Mesendoderm (in vitro differentiated cells): ENCODE measurements at regions not wholly inside any gene's neighbourhood (a gene's known extent, or its start where the extent isn't known, plus 50 kb on each side); places are given as distances from the start of the nearest gene placed in this dataset.

Source experiments
- DNase-seq: peaks from one replicate; pipeline ENCODE4 v3.0.0; 2013
- H2AK5ac ChIP-seq: 2 replicates; pipeline ENCODE4 v1.6.1; 2013; ENCODE audit warnings: low read length, inconsistent platforms
- H2BK120ac ChIP-seq: 2 replicates; pipeline ENCODE4 v1.6.1; 2013; ENCODE audit warnings: low read depth, mild to moderate bottlenecking, low read length, moderate library complexity, mixed read lengths
- H2BK15ac ChIP-seq: replicated peaks from 2 replicates; pipeline ENCODE4 v1.6.1; 2013; ENCODE audit warnings: low read depth, mild to moderate bottlenecking, moderate library complexity
- H2BK5ac ChIP-seq: 2 replicates; pipeline ENCODE4 v1.6.1; 2013; ENCODE audit warnings: low read length, inconsistent platforms
- H3K18ac ChIP-seq: 2 replicates; pipeline ENCODE4 v1.6.1; 2013; ENCODE audit warnings: mild to moderate bottlenecking, low read length, mixed read lengths
- H3K23ac ChIP-seq: one replicate; pipeline ENCODE4 v1.6.1; 2013; ENCODE audit warnings: low read length
- H3K27ac ChIP-seq: 2 replicates; pipeline ENCODE4 v1.5.1; 2013; ENCODE audit warnings: low read depth, mild to moderate bottlenecking, inconsistent platforms, low read length, moderate library complexity
- H3K27me3 ChIP-seq: 2 replicates; pipeline ENCODE4 v1.6.1; 2013; ENCODE audit warnings: low read length, control low read depth, mild to moderate bottlenecking, inconsistent platforms; ENCODE audit not compliant: insufficient read depth, poor library complexity
- H3K36me3 ChIP-seq: 2 replicates; pipeline ENCODE4 v1.6.1; 2013; ENCODE audit warnings: low read length, inconsistent platforms; ENCODE audit not compliant: control insufficient read depth, insufficient read depth
- H3K4ac ChIP-seq: one replicate; pipeline ENCODE4 v1.6.1; 2013; ENCODE audit warnings: low read depth, mild to moderate bottlenecking, low read length, moderate library complexity
- H3K4me1 ChIP-seq: 2 replicates; pipeline ENCODE4 v1.6.1; 2013; ENCODE audit warnings: low read depth, low read length, inconsistent platforms; ENCODE audit not compliant: control insufficient read depth
- H3K4me2 ChIP-seq: 2 replicates; pipeline ENCODE4 v1.6.1; 2013; ENCODE audit warnings: low read length
- H3K4me3 ChIP-seq: 2 replicates; pipeline ENCODE4 v1.5.1; 2013; ENCODE audit warnings: mild to moderate bottlenecking, low read length
- H3K56ac ChIP-seq: one replicate; pipeline ENCODE4 v1.6.1; 2013; ENCODE audit warnings: low read length
- H3K79me1 ChIP-seq: 2 replicates; pipeline ENCODE4 v1.6.1; 2013; ENCODE audit warnings: low read length, inconsistent platforms
- H3K79me2 ChIP-seq: 2 replicates; pipeline ENCODE4 v1.6.1; 2013; ENCODE audit warnings: mild to moderate bottlenecking, low read length; ENCODE audit not compliant: control insufficient read depth, insufficient read depth
- H3K9ac ChIP-seq: 2 replicates; pipeline ENCODE4 v1.6.1; 2013; ENCODE audit warnings: low read length, inconsistent platforms
- H4K5ac ChIP-seq: one replicate; pipeline ENCODE4 v1.6.1; 2013; ENCODE audit warnings: low read length
- H4K8ac ChIP-seq: one replicate; pipeline ENCODE4 v1.6.1; 2013; ENCODE audit warnings: low read depth, mild to moderate bottlenecking, control low read depth, low read length, moderate library complexity
- WGBS: extraction: QIAGEN DNeasy Blood & Tissue Kit; methylation state at CpG from one replicate; pipeline ENCODE4 v1.1.7; 2013; ENCODE audit warnings: low lambda C conversion rate, missing lambda C conversion rate; ENCODE audit not compliant: insufficient coverage; ENCODE audit errors: extremely low coverage; 5-methylcytosine and 5-hydroxymethylcytosine counted together

- no peak overlapping the region for H3K4ac ChIP-seq
- no peak overlapping the region for H2BK5ac ChIP-seq
- no peak overlapping the region for H3K23ac ChIP-seq
- no peak overlapping the region for H4K5ac ChIP-seq
- H3K79me1 ChIP-seq: no peaks in the 10 kb centered on the region
- no peaks in the 10 kb centered on the region for H3K79me2 ChIP-seq
- no peak overlapping the region for H3K56ac ChIP-seq
- DNase-seq: no peak
- no peak overlapping the region for H2AK5ac ChIP-seq
- no peak overlapping the region for H3K9ac ChIP-seq
- H3K36me3 ChIP-seq: no peaks in the 10 kb centered on the region
- WGBS: no CpG with 5 or more reads among the region's 2 CpGs
- H3K27ac ChIP-seq: no peak overlapping the region
- peaks cover 4% of the 10 kb centered on the region for H3K4me1 ChIP-seq
- no peak overlapping the region for H3K4me3 ChIP-seq
- no peak overlapping the region for H3K4me2 ChIP-seq
- H2BK120ac ChIP-seq: no peak overlapping the region
- no peak overlapping the region for H3K18ac ChIP-seq
- H4K8ac ChIP-seq: no peak overlapping the region
- H3K27me3 ChIP-seq: no peaks in the 10 kb centered on the region
- no peak overlapping the region for H2BK15ac ChIP-seq
Measured at GRCh38 chr1:224507771-224508523, 73.3 kb upstream of the WDR26 start.

GRCh38 chr1:224509907-224510306 lies 75.3 kb upstream of the WDR26 start:
- no peak overlapping the region for H3K9ac ChIP-seq
- no peak overlapping the region for H3K23ac ChIP-seq
- no CpG with 5 or more reads among the region's 7 CpGs for WGBS
- H3K56ac ChIP-seq: peak overlapping the region; percentile 28
- no peak overlapping the region for H4K5ac ChIP-seq
- DNase-seq: no peak
- H2AK5ac ChIP-seq: no peak overlapping the region
- no peak overlapping the region for H3K4ac ChIP-seq
- H2BK15ac ChIP-seq: no peak overlapping the region
- H3K79me1 ChIP-seq: no peaks in the 10 kb centered on the region
- no peak overlapping the region for H4K8ac ChIP-seq
- H3K18ac ChIP-seq: no peak overlapping the region
- no peak overlapping the region for H3K4me2 ChIP-seq
- no peaks in the 10 kb centered on the region for H3K79me2 ChIP-seq
- no peak overlapping the region for H2BK5ac ChIP-seq
- H3K4me1 ChIP-seq: no peaks in the 10 kb centered on the region
- no peak overlapping the region for H2BK120ac ChIP-seq
- H3K36me3 ChIP-seq: no peaks in the 10 kb centered on the region
- H3K27ac ChIP-seq: no peak overlapping the region
- no peak overlapping the region for H3K4me3 ChIP-seq
- H3K27me3 ChIP-seq: no peaks in the 10 kb centered on the region

DNA sequence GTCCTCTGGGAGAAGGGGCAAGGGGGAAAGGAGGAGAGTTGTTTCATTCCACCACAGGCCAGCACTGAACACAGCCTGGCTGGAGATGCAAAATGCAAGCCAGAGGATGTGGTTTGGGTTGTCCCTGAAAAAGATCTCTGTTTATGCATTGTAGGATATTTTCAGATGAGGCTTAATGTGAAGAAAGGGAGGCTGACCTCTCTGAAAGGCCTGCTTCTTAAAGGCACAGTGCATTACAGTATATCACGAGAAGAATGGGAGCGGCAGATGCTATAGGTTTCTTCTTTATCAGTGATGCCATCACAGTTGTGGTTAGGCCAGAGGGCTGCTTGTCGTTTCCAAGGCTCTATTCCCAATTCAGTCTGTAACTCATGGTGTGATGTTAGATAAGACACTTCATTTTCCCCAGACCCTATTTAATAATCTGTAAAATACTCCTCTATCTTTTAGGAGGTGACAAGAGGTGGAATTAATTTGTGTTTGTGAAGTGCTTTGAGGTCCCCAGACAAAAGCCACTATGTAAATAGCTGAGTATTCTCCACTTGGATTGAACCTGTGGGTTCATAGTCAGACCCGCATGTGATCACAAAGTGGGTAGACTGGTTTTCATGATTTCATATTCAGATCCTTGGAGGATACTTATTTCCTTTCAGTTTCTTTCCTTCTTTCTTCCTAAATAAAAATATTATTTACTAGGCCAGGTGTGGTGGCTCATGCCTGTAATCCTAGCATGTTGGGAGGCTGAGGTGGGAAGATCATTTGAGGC lies 76.5 kb upstream of the WDR26 start:
- peak; percentile 40 for DNase-seq
- Histone ChIP-seq H3K9ac (no peak overlapping the region), H4K8ac (no peak overlapping the region), H2AK5ac (peak overlapping the region; percentile 15), H2BK120ac (no peak overlapping the region), H3K27ac (no peak overlapping the region), H3K4me1 (no peaks in the 10 kb centered on the region), H3K4me2 (no peak overlapping the region), H3K79me1 (no peaks in the 10 kb centered on the region), H3K4ac (no peak overlapping the region), H3K4me3 (no peak overlapping the region), H3K79me2 (no peaks in the 10 kb centered on the region), H3K36me3 (no peaks in the 10 kb centered on the region), H2BK15ac (no peak overlapping the region), H2BK5ac (no peak overlapping the region), H3K56ac (no peak overlapping the region), H3K23ac (peak overlapping the region; percentile 20), H3K18ac (no peak overlapping the region), H4K5ac (no peak overlapping the region), H3K27me3 (no peaks in the 10 kb centered on the region)
- no CpG with 5 or more reads among the region's 4 CpGs for WGBS

DNA sequence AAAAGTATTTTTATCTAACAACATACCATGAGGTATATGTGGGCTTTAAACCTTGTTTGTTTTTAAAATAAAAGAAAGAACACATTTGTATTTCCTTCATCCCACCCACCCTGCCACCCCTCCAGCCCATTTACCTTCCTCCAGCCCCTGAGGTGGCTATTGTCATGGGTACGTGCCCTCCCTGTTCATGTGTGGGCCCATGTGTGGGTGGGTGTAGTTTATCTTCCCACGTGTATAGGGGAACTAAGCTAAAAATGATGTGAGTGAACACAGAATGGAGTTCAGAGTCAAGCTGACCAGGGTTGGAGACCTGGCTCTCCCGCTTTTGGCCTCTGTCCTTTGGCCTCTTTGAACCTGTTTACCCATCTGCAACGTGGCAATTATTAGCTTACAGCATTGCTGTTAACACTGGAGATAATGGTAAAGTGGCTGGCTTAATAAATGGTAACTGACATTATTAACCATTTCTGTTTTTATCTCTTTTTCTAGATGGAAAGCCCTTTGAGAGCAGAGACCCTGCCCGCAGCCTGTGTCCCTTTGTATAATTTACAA lies 78.1 kb upstream of the WDR26 start:
- Histone ChIP-seq H3K4me1 (no peaks in the 10 kb centered on the region), H3K79me1 (no peaks in the 10 kb centered on the region), H2BK15ac (no peak overlapping the region), H3K4ac (no peak overlapping the region), H3K79me2 (no peaks in the 10 kb centered on the region), H4K5ac (no peak overlapping the region), H3K4me3 (no peak overlapping the region), H3K56ac (no peak overlapping the region), H3K9ac (no peak overlapping the region), H3K36me3 (no peaks in the 10 kb centered on the region), H3K4me2 (no peak overlapping the region), H4K8ac (no peak overlapping the region), H3K27me3 (no peaks in the 10 kb centered on the region), H3K23ac (no peak overlapping the region), H3K18ac (no peak overlapping the region), H2AK5ac (no peak overlapping the region), H2BK120ac (no peak overlapping the region), H3K27ac (no peak overlapping the region), H2BK5ac (no peak overlapping the region)
- no peak for DNase-seq
- no CpG with 5 or more reads among the region's 5 CpGs for WGBS

GRCh38 chr1:224513383-224513782 lies 78.8 kb upstream of the WDR26 start:
- H2BK5ac ChIP-seq: no peak overlapping the region

More at GRCh38 chr1:224513383-224513782, 78.8 kb upstream of the WDR26 start:
- no peaks in the 10 kb centered on the region for H3K27me3 ChIP-seq
- DNase-seq: no peak
- H3K23ac ChIP-seq: no peak overlapping the region
- H3K56ac ChIP-seq: no peak overlapping the region
- no peak overlapping the region for H3K4ac ChIP-seq
- H3K4me3 ChIP-seq: no peak overlapping the region
- no peak overlapping the region for H3K27ac ChIP-seq
- no peak overlapping the region for H2AK5ac ChIP-seq
- H2BK15ac ChIP-seq: no peak overlapping the region
- H3K79me1 ChIP-seq: no peaks in the 10 kb centered on the region
- H2BK120ac ChIP-seq: no peak overlapping the region
- H4K5ac ChIP-seq: no peak overlapping the region
- H3K4me1 ChIP-seq: no peaks in the 10 kb centered on the region
- H3K4me2 ChIP-seq: no peak overlapping the region
- H4K8ac ChIP-seq: no peak overlapping the region
- no peaks in the 10 kb centered on the region for H3K79me2 ChIP-seq
- H3K18ac ChIP-seq: no peak overlapping the region
- WGBS: no CpG with 5 or more reads among the region's 6 CpGs
- no peaks in the 10 kb centered on the region for H3K36me3 ChIP-seq
- no peak overlapping the region for H3K9ac ChIP-seq
